Astrocyte of the cerebellum (primary cell): ENCODE measurements at regions not wholly inside any gene's neighbourhood (a gene's known extent, or its start where the extent isn't known, plus 50 kb on each side); places are given as distances from the start of the nearest gene placed in this dataset.

Experiments used
- DNase-seq: peaks from one replicate; pipeline ENCODE4 v3.0.0-alpha.2; 2011; ENCODE audit warnings: low read depth
- H3K4me3 ChIP-seq: 2 replicates; pipeline ENCODE4 v1.5.1; 2011; ENCODE audit warnings: mild to moderate bottlenecking, low read depth, low read length, moderate library complexity
- CTCF ChIP-seq: IDR thresholded peaks from 2 replicates; pipeline ENCODE4 v1.5.1; 2012; ENCODE audit warnings: low read length, low read depth, moderate library complexity, mild to moderate bottlenecking; ENCODE audit errors: missing control alignments
- in situ Hi-C: cut with HindIII; loops from 2 replicates; pipeline ENCODE4 v1.10.0; 2017; ENCODE audit warnings: low sequenced_read_pairs

DNA sequence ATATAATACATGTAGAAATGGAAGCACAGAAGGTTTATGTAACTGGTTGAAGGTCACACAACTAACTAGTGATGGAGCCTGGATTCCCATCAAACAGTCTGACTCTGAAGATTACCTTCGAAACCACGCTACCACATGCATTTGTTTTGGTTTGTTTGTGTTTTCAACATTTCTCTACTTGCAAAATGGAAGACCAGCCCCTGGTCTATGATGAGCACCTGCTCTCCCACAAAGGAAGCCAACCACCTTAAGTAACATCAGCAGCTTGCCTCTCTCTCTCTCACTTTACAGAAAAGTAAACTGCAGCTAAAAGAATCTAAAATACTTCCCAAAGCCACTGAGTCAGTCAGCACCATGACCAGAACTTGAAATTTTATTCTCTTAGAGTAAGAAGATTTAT, 186.9 kb upstream of the TMPO start:
- no peak for TF ChIP-seq CTCF
- no peak for DNase-seq
- H3K4me3 ChIP-seq: no peak overlapping the region
- in situ Hi-C loops: no loop called here

- in situ Hi-C loops: no loop called here
- no peak for DNase-seq
- TF ChIP-seq CTCF: no peak
- H3K4me3 ChIP-seq: no peak overlapping the region
Measured at GRCh38 chr12:98329589-98329988, 185.8 kb upstream of the TMPO start.

DNA sequence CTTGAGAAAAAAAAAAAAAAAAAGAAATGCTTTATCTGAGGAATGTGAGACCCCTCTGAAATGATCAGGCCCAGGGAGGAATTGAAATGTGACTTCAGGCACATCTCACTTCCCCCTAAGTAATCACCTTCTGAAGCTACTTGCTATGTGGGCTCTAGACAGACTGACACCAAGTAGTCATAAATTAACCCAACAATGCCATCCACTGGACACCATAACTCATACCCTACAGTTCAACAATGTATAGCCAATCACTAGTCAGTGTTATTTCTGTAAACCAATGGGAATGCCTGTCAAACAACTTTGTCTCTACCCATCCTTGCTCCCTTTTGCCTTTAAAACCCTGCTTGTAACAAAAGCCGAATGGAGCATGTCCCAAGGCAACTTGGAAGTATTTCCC, 182.7 kb upstream of the TMPO start:
- H3K4me3 ChIP-seq: no peak overlapping the region
- in situ Hi-C loops: no loop called here
- TF ChIP-seq CTCF: no peak
- DNase-seq: no peak

- DNase-seq: no peak
- H3K4me3 ChIP-seq: no peak overlapping the region
- TF ChIP-seq CTCF: no peak
- in situ Hi-C loops: no loop called here
Measured at GRCh38 chr12:98334768-98335167, 180.6 kb upstream of the TMPO start.

- no peak for TF ChIP-seq CTCF
- no peak for DNase-seq
- H3K4me3 ChIP-seq: no peak overlapping the region
- in situ Hi-C loops: no loop called here
Measured at GRCh38 chr12:98341026-98341425, 174.4 kb upstream of the TMPO start.

DNA sequence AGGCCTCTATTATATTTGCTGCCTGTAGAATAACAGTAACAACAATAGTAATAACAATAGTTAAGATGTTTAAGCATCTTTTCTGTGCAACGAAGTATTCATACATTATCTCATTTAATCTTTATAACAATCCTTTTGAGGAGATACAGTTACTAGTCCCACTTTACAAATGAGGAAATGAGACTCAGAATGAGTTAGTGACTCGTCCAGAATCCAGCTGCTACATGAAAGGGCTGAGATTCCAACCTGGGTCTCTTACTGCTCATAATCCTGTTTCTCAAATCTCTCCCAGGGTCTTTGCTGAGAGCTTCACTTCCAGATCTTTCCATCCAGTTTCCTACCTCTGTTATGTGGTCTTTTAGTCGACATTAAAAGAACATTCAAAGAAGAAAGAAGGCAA, 173.7 kb upstream of the TMPO start:
- in situ Hi-C loops: no loop called here
- no peak for DNase-seq
- no peak overlapping the region for H3K4me3 ChIP-seq
- no peak for TF ChIP-seq CTCF

GRCh38 chr12:98343002-98343567, 172.3 kb upstream of the TMPO start:
- in situ Hi-C loops: no loop called here

More at GRCh38 chr12:98343002-98343567, 172.3 kb upstream of the TMPO start:
- no peak for DNase-seq
- H3K4me3 ChIP-seq: no peak overlapping the region
- no peak for TF ChIP-seq CTCF
